Erythroblast (primary cell): ENCODE measurements at regions not wholly inside any gene's neighbourhood (a gene's known extent, or its start where the extent isn't known, plus 50 kb on each side); places are given as distances from the start of the nearest gene placed in this dataset.

Source experiments
- GATA1 ChIP-seq: IDR thresholded peaks from 2 replicates; pipeline ENCODE4 v1.6.1; 2011; ENCODE audit warnings: low read depth, mild to moderate bottlenecking, control low read depth, low read length, moderate library complexity
- POLR2A ChIP-seq: IDR thresholded peaks from 2 replicates; pipeline ENCODE4 v1.6.1; 2011; ENCODE audit warnings: mild to moderate bottlenecking, low read length

DNA sequence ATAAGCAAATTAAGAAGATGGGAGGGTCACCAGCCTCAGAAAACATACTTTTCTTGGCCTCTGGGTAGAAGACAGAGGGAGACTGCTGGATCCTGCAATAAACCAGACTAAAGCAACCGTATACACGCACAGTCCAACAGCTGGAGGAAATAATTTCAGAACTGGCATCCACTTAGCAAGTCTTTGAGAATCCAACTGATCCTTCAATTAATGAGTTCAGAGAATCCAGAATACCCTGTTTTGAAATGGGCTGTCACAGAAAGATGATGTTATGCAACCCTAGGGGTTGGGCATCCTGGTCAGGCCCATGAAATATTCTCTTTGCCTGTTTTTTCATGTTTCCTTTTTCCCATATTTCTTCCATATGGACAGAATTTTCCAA, 134.0 kb upstream of the MAGI3 start:
- TF ChIP-seq POLR2A: no peak
- no peak for TF ChIP-seq GATA1
